Sigmoid colon (tissue), 6 donors: ENCODE measurements at regions not wholly inside any gene's neighbourhood (a gene's known extent, or its start where the extent isn't known, plus 50 kb on each side); places are given as distances from the start of the nearest gene placed in this dataset.
"Not testable (repeated sequence)": the region's sequence is repeated elsewhere in the genome, so short reads cannot be mapped to it uniquely, and the experiment has no call there.

Experiments
- DNase-seq: peaks from one replicate; pipeline ENCODE4 v3.0.0-alpha.2; 2019
- H3K27ac ChIP-seq, 4 donors: fragments of 200-600 bp; sonication (generic); one replicate each; pipeline ENCODE4 v1.5.1; 2016 to 2019; ENCODE audit warnings: mild to moderate bottlenecking in 1 of 4
- H3K27me3 ChIP-seq, 3 donors: fragments of 200-600 bp; sonication (generic); one replicate each; pipeline ENCODE4 v1.5.1; 2019; ENCODE audit warnings: mild to moderate bottlenecking in 1 of 3
- H3K36me3 ChIP-seq, 4 donors: fragments of 200-600 bp; sonication (generic); one replicate each; pipeline ENCODE4 v1.5.1; 2016 to 2019
- H3K4me1 ChIP-seq, 4 donors: fragments of 200-600 bp; sonication (generic); one replicate each; pipeline ENCODE4 v1.5.1; 2017 to 2019
- H3K4me3 ChIP-seq, 4 donors: fragments of 200-600 bp; sonication (generic); one replicate each; pipeline ENCODE4 v1.5.1; 2017 to 2019; ENCODE audit warnings: mild to moderate bottlenecking in 2 of 4, moderate library complexity in 1 of 4
- H3K9me3 ChIP-seq, 4 donors: fragments of 200-600 bp in 3 of 4; sonication (generic) in 3 of 4; one replicate each; pipeline versions ENCODE4 v1.5.1 to v1.6.1; 2013 to 2019
- CTCF ChIP-seq, 4 experiments: fragments of 450-650 bp in 3 of 4; fragments of 200-600 bp in 1 of 4; IDR thresholded peaks; one replicate each; pipeline ENCODE4 v1.5.1; 2016 to 2019; ENCODE audit warnings: antibody characterized with exemption in 4 of 4, mild to moderate bottlenecking in 3 of 4, moderate library complexity in 2 of 4
- EP300 ChIP-seq, 4 donors: sonication (generic); formaldehyde crosslinking; IDR thresholded peaks; one replicate each; pipeline ENCODE4 v1.6.1; 2017; ENCODE audit warnings: antibody characterized with exemption in 4 of 4
- POLR2A ChIP-seq, 2 donors: fragments of 450-650 bp; IDR thresholded peaks; one replicate each; pipeline ENCODE4 v1.6.1; 2016; ENCODE audit warnings: antibody characterized with exemption in 2 of 2, mild to moderate bottlenecking in 2 of 2, moderate library complexity in 2 of 2
- POLR2AphosphoS5 ChIP-seq, 4 donors: sonication (generic); formaldehyde crosslinking; IDR thresholded peaks; one replicate each; pipeline ENCODE4 v1.6.1; 2017; ENCODE audit warnings: antibody characterized with exemption in 4 of 4
- WGBS, 2 donors: extraction: QIAGEN DNeasy Blood & Tissue Kit; methylation state at CpG; one replicate each; pipeline ENCODE4 v1.1.7; 2013; 5-methylcytosine and 5-hydroxymethylcytosine counted together
- intact Hi-C: fragments of 100-400 bp; cut with DNase I; formaldehyde crosslinking; loops from one replicate; pipeline ENCODE4 v1.15.1; 2023
- donor health status: healthy with polysubstance abuse.
- donor health status: healthy.

DNA sequence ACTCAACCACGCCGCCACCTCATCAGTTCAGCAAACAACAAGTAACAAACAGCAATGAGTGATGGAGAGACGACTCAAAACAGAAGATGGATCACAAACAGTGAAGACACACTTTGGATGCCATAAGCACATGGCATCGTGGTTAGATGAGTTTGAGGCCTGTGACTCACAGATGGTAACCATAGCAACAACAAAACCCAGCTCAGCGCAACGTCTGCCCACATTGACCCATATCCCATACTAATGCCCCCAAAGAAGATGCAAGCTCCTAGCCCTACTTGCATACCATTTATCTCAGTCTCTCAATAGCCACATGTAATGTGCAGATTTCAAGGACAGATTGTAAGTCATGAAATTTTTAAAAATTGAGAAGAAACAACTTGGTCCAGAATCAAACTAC, 1322.3 kb upstream of the TMEM132C start:
- peaks cover 0 to 3% (median 0%) of the 10 kb centered on the region in 4 donors for H3K9me3 ChIP-seq
- WGBS, 2 donors: 88% methylated on average over 6 of the region's 6 CpGs

DNA sequence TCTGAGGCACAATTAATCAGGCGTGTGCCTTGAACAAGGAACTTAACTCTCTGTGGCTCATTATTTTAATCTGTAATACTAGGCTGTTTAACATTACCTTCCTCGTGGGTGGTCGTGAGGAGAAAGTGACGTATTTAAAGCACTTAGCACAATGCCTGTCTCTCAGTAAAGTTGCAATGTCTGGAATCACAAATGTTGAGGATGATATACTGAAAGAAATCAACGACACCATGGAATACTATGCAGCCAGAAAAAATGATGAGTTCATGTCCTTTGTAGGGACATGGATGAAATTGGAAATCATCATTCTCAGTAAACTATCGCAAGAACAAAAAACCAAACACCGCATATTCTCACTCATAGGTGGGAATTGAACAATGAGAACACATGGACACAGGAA, 1320.0 kb upstream of the TMEM132C start:
- H3K4me3 ChIP-seq, H3K27ac ChIP-seq, H3K4me1 ChIP-seq, intact Hi-C loops, H3K9me3 ChIP-seq, H3K36me3 ChIP-seq, H3K27me3 ChIP-seq, DNase-seq: not testable (repeated sequence)
- WGBS, 2 donors: 92 to 94% methylated on average over 5 of the region's 7 CpGs

More for the DNA sequence above, 1322.3 kb upstream of the TMEM132C start:
- TF ChIP-seq POLR2AphosphoS5 (IDR thresholded peaks at IDR 0.05) (no peak), EP300 (IDR thresholded peaks at IDR 0.05) (no peak), CTCF (IDR thresholded peaks at IDR 0.05) (no peak), POLR2A (IDR thresholded peaks at IDR 0.05) (no peak)
- no peak overlapping the region for H3K27ac ChIP-seq
- H3K36me3 ChIP-seq: no peaks in the 10 kb centered on the region
- no peak for DNase-seq
- H3K4me3 ChIP-seq: no peak overlapping the region
- H3K27me3 ChIP-seq: no peaks in the 10 kb centered on the region
- intact Hi-C loops: no loop called here
- no peaks in the 10 kb centered on the region for H3K4me1 ChIP-seq

DNA sequence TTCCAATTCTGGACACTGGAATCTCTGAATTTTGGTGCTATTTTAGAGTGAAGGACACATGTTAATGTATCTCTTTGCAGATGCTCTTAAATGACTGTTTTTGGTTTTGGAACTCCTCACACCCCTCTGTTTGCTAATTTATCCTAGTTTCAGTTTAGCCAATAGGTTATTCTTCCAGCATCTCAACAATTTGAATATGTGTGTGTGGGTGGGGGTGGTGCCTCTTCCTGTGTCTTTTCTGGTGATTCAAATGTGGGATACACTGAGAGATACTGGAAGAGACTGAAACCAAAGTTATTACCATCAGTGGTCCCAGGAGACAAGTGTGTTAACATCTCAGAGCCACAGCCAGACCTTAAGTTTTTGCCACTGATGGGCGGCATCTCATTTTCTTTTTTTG, 1317.4 kb upstream of the TMEM132C start:
- 91 to 92% methylated on average over 1 of the region's 1 CpG for WGBS, 2 donors
- H3K9me3 ChIP-seq: no peaks in the 10 kb centered on the region

DNA sequence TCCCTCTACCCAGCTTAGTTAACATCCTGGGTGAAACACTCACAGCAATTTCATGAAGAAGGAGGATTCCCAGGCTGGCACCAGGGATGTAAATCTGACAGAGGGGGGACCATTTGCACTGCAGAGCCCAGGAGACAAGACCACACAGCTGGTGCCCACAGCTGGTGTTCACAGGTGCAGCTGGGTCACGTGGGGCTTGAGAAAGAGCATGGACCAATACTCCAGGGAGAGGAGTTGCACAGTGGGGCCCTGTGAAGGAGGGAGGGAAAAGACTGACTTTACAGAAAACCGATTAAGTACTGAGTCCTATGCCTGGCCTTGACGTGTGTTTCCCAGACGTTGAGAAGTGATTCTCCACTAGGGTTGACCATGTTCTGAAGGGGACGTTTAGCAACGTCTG, 1316.7 kb upstream of the TMEM132C start:
- Histone ChIP-seq H3K36me3 (no peaks in the 10 kb centered on the region), H3K4me1 (no peaks in the 10 kb centered on the region), H3K27me3 (no peaks in the 10 kb centered on the region), H3K27ac (no peak overlapping the region), H3K9me3 (no peaks in the 10 kb centered on the region), H3K4me3 (no peak overlapping the region)
- no peak for DNase-seq
- TF ChIP-seq CTCF (IDR thresholded peaks at IDR 0.05): no peak
- intact Hi-C loops: no loop called here
- WGBS, 2 donors: 83 to 89% methylated on average over 6 of the region's 6 CpGs

More for the DNA sequence above, 1317.4 kb upstream of the TMEM132C start:
- TF ChIP-seq POLR2A (IDR thresholded peaks at IDR 0.05) (no peak), EP300 (IDR thresholded peaks at IDR 0.05) (no peak), CTCF (IDR thresholded peaks at IDR 0.05) (no peak), POLR2AphosphoS5 (IDR thresholded peaks at IDR 0.05) (no peak)
- H3K27ac ChIP-seq: no peak overlapping the region
- no peaks in the 10 kb centered on the region for H3K36me3 ChIP-seq
- intact Hi-C loops: no loop called here
- no peaks in the 10 kb centered on the region for H3K4me1 ChIP-seq
- H3K27me3 ChIP-seq: no peaks in the 10 kb centered on the region
- DNase-seq: no peak
- no peak overlapping the region for H3K4me3 ChIP-seq

DNA sequence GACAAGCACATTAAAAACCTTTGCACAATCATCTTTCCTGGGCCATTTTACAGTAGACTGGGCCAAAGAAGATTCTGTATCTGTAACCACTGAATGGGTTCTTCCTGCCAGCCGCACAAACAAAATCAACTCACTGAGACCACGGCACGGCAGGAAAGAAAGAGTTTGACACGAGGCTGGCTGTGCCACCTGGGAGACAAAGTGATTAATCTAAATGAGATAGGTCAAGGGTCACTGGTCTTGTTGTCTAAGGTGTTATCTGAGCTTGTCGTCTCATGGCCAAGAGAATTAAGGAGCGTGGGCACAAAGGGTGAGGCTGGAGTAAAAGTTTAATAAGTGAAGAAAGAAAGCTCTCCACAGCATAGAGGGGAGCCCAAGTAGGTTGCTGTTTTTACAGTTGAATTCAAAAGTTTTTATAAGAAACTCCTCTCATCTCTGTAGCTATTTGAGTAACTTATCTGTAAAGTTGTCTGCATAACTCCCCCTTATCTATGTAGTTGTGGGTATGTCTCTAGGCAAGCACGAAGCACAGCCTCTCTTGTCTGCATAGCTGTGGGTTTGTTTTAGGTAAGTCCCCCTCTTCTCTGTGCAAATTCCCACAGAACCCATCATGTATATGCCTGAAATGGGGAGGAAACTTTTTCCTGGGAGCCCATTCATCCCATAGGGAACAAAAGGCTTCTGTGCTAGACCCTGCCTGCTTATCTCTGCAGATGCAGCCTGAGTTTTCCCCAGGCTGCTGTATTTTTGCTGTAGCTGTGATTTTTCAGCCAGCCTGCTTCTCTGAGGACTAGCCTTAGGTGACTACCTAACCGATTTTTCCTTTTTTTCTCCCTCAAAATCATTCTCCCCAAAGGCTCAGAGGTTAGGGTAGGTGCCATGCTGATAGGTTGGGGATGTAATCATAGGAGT, 1314.6 kb upstream of the TMEM132C start:
- 40 to 50% methylated on average over 8 of the region's 8 CpGs for WGBS, 2 donors
- H3K4me3 ChIP-seq: no peak overlapping the region
- DNase-seq: no peak
- H3K36me3 ChIP-seq: no peaks in the 10 kb centered on the region
- no peaks in the 10 kb centered on the region for H3K9me3 ChIP-seq
- no peaks in the 10 kb centered on the region for H3K4me1 ChIP-seq
- no peak for TF ChIP-seq EP300 (IDR thresholded peaks at IDR 0.05)
- no peak for TF ChIP-seq POLR2AphosphoS5 (IDR thresholded peaks at IDR 0.05)
- TF ChIP-seq CTCF (IDR thresholded peaks at IDR 0.05): no peak
- TF ChIP-seq POLR2A (IDR thresholded peaks at IDR 0.05): no peak
- H3K27me3 ChIP-seq: no peaks in the 10 kb centered on the region
- intact Hi-C loops: no loop called here
- no peak overlapping the region for H3K27ac ChIP-seq
